ENCODE measurements at regions not wholly inside any gene's neighbourhood (a gene's known extent, or its start where the extent isn't known, plus 50 kb on each side); places are given as distances from the start of the nearest gene placed in this dataset.

GRCh38 chr9:108643731-108644510 is 211.9 kb downstream of the ACTL7B start:
- DNase-seq, result no peak

GRCh38 chr9:108642871-108643270 is 212.9 kb downstream of the ACTL7B start:
- no peak for DNase-seq

GRCh38 chr9:108640230-108640629 is 215.6 kb downstream of the ACTL7B start:
- DNase-seq, result no peak

- DNase-seq, result no peak
Observed at GRCh38 chr9:108639696-108640095, 216.1 kb downstream of the ACTL7B start.

GRCh38 chr9:108639091-108639490 is 216.7 kb downstream of the ACTL7B start:
- DNase-seq, result no peak

GRCh38 chr9:108637340-108637739 is 218.4 kb downstream of the ACTL7B start:
- DNase-seq, result no peak

GRCh38 chr9:108636013-108636412 is 219.8 kb downstream of the ACTL7B start:
- DNase-seq, result no peak

GRCh38 chr9:108634672-108635462 is 220.9 kb downstream of the ACTL7B start:
- no peak for DNase-seq

- DNase-seq, result no peak
Observed at GRCh38 chr9:108634204-108634603, 221.6 kb downstream of the ACTL7B start.

GRCh38 chr9:108631496-108632285 is 224.1 kb downstream of the ACTL7B start:
- DNase-seq, result no peak

- DNase-seq, result no peak
Observed at GRCh38 chr9:108628316-108628715, 227.5 kb downstream of the ACTL7B start.

- DNase-seq, result no peak
Observed at GRCh38 chr9:108626743-108627142, 229.0 kb downstream of the ACTL7B start.

- no peak for DNase-seq
Observed at GRCh38 chr9:108621991-108622855, 233.6 kb downstream of the ACTL7B start.

GRCh38 chr9:108620767-108621166 is 235.0 kb downstream of the ACTL7B start:
- no peak for DNase-seq

GRCh38 chr9:108618906-108619550 is 236.8 kb downstream of the ACTL7B start:
- DNase-seq, result no peak

GRCh38 chr9:108617676-108618075 is 238.1 kb downstream of the ACTL7B start:
- DNase-seq, result no peak

- no peak for DNase-seq
Observed at GRCh38 chr9:108615152-108615551, 240.6 kb downstream of the ACTL7B start.

GRCh38 chr9:108612513-108612912 is 243.3 kb downstream of the ACTL7B start:
- no peak for DNase-seq

GRCh38 chr9:108609897-108610253 is 245.9 kb downstream of the ACTL7B start:
- no peak for DNase-seq

- no peak for DNase-seq
Observed at GRCh38 chr9:108609227-108609896, 246.4 kb downstream of the ACTL7B start.

- no peak for DNase-seq
Observed at GRCh38 chr9:108607607-108608006, 248.2 kb downstream of the ACTL7B start.
